Mammary epithelial cell (primary cell): ENCODE measurements at regions not wholly inside any gene's neighbourhood (a gene's known extent, or its start where the extent isn't known, plus 50 kb on each side); places are given as distances from the start of the nearest gene placed in this dataset.

ENCODE experiments used
- EZH2 ChIP-seq: IDR thresholded peaks from 2 replicates; pipeline ENCODE4 v1.6.1; 2012; ENCODE audit warnings: low read length, inconsistent platforms, borderline replicate concordance
- TF ChIP-seq, protein P1 (sequence below), 2 donors: IDR thresholded peaks in 1 of 2; conservative IDR thresholded peaks in 1 of 2; 2 replicates each; pipeline ENCODE4 v1.5.1; 2011 to 2012; ENCODE audit warnings: inconsistent platforms in 2 of 2, low read length in 2 of 2, mild to moderate bottlenecking in 2 of 2, control low read depth in 1 of 2, low read depth in 1 of 2; ENCODE audit not compliant: insufficient read depth in 1 of 2; ENCODE audit errors: extremely low read depth in 1 of 2

DNA sequence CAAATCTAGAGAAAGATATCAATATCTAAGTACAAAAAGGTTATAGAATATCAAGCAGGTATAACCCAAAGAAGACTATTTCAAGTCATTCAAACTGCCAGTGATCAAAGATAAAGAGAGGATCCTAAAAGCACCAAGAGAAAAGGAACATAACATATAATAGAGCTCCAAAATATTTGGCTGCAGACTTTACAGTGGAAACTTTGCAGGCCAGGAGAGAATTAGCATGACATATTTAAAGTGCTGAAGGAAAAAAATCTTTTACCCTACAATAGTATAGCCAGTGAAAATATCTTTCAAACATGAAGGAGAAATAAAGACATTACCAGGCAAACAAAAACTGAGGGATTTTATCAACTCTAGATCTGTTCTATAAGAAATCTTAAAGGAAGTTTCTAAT is 254.3 kb upstream of the ARHGEF26 start:
- TF ChIP-seq, protein P1, sequence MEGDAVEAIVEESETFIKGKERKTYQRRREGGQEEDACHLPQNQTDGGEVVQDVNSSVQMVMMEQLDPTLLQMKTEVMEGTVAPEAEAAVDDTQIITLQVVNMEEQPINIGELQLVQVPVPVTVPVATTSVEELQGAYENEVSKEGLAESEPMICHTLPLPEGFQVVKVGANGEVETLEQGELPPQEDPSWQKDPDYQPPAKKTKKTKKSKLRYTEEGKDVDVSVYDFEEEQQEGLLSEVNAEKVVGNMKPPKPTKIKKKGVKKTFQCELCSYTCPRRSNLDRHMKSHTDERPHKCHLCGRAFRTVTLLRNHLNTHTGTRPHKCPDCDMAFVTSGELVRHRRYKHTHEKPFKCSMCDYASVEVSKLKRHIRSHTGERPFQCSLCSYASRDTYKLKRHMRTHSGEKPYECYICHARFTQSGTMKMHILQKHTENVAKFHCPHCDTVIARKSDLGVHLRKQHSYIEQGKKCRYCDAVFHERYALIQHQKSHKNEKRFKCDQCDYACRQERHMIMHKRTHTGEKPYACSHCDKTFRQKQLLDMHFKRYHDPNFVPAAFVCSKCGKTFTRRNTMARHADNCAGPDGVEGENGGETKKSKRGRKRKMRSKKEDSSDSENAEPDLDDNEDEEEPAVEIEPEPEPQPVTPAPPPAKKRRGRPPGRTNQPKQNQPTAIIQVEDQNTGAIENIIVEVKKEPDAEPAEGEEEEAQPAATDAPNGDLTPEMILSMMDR (conservative IDR thresholded peaks at IDR 0.05 in 1 of 2, IDR thresholded peaks at IDR 0.05 in 1 of 2; ENCODE audit: extremely low read depth in 1 of 2, insufficient read depth in 1 of 2, low read depth in 1 of 2, low read length in 2 of 2), result no peak
- TF ChIP-seq EZH2, result no peak
